SK-N-DZ (cell line): ENCODE measurements at regions not wholly inside any gene's neighbourhood (a gene's known extent, or its start where the extent isn't known, plus 50 kb on each side); places are given as distances from the start of the nearest gene placed in this dataset.
A peak's percentile ranks its signal among the peaks of the same experiment; 100 is the strongest.
"Not testable (repeated sequence)": the region's sequence is repeated elsewhere in the genome, so short reads cannot be mapped to it uniquely, and the experiment has no call there.

ENCODE experiments used
- DNase-seq: peaks from one replicate; pipeline ENCODE4 v3.0.0-alpha.2; 2015; ENCODE audit warnings: low spot score

DNA sequence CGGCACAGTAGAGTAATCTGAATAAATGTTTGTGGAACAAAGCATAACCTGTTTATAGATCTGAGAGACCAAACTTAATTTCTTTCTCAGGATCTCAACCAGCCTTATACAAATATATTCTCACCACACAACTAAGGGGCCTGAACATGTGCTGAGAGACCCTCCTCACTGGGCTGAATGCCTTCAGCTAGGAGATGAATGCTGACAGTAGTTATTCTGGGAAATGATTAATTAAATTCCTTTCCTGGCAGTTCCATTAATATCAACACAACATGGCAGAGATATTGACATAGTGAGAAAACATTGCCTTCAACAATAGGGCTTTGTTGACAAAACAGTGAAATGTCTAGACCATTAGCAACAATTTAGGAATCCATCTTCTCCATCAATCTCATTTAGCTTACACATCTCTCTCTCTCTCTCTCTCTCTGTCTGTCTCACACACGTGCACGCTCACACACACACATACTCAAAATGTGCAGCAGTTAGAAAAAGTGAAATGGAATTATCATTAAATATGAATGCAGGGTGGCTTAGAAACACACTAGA, 780.8 kb upstream of the CDH8 start:
- no peak for DNase-seq

DNA sequence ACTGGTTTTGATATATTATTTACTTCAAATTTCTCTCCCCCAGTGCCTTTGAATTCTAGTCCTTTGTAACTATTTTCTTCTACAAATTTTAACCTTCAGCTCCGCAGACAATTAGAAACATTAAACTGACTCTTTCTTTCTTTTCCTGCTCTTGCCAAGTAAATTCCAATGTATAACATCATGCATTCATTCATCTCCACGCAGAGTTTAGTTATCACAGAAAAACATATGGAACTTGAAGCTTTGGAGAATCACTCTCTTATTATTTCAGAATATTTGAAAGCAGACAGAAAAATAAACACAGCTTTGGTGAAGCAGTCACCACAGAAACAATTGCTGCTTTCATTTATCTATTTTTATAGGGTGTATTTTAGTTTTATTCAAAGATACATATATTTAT, 778.7 kb upstream of the CDH8 start:
- no peak for DNase-seq

DNA sequence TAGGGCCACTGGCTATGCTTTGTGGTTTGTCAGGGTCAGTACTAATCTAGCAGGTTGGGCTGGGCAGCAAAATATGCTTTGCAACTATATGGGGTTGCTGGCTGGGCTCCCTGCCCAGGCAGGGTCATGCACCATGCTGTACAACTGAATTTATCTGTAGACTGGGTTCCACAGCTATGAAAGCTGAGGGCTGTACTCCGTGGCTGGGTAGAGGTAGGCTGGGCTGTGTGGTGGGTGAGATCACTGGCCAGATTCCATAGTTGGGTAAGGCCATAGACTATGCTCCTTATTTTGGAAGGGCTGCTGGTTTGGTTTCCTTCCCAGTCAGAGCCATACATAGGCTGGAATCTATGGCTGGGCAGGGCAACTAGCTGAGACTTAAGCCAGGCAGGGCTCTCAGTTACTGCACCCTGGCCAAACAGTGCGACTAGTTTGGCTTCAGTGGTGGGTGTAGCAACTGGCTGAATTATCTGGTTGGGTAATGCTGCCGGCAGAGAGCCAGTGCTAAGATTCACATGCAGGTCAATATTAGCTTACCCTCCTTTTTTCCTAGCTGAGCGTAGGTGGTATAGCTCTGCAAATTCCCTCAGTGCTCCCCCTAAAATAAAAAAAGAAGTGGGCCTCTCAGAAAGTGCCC, 769.1 kb upstream of the CDH8 start:
- DNase-seq: no peak

DNA sequence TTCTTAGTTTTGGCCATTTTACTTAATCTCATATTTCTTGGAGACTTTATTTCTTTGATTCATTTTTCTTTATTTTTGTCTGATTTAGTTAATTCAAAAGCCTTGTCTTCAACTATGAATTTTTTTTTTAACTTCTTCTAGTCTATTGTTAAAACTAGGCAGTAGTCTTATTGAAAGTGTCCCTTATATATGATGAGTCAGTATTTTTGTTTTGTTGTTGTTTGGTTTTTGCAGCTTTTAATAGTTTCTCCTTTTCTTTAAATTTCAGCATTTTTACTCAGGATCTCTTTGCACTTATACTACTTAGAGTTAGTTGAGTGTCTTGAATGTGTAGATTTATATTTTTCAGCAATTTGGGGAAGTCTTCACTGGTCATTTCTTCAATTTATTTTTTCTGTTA, 758.5 kb upstream of the CDH8 start:
- no peak for DNase-seq

DNA sequence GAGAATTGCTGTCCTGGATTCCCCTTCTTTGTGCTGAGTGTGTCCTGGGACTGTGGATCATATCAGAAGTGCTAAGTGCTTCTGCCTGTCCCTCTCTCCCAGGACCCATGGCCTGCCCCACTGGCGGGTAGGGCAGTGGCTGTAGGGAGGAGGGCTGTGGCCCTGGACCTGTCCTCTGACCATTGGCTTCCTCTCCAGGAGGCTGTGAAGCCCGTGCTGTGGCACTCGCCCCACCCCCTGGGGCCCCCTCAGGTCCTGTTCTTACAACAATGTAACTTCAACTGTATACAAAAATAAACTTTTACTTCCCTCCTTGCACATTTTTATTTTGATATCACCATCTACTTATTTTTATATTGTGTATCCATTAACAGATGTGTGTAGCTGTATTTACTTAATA, 743.8 kb upstream of the CDH8 start:
- not testable (repeated sequence) for DNase-seq

DNA sequence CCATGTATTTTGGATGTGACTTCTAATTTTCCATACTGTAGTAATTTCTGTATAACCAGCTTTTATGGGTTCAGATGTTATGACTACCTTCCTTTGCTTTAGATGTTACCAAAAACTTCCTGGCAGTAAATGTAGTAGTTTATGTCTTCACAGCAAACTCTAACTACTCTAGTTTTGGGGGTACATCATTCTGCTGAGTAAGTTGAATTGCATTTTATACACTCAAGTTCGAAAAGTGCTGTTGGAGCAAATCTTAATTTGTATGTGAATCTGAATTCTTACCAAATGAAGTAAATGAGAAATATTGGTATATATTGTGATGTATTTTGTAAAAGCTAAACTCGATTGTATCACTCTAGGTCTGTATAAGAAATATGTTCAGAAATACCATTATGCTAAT, 728.3 kb upstream of the CDH8 start:
- DNase-seq: no peak

DNA sequence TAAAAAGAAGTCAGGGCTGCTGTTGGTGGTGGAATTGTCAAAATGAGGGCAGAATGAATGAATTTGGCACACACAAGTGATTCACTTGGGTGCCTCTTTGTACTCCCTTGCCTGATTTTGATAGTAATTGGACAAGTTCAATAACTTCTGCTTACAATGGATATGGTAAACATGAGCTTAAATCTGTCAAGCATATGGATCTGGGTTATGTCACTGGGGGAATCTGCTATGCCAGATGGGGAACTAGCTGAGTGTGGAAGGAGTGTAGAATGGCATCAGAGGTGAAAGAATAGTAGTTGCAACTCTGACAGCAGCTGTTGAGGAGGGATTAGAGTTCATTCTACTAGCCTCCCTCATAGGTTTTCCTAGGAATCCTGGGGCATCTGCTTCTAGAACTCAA, 724.2 kb upstream of the CDH8 start:
- peak; percentile 86 for DNase-seq

DNA sequence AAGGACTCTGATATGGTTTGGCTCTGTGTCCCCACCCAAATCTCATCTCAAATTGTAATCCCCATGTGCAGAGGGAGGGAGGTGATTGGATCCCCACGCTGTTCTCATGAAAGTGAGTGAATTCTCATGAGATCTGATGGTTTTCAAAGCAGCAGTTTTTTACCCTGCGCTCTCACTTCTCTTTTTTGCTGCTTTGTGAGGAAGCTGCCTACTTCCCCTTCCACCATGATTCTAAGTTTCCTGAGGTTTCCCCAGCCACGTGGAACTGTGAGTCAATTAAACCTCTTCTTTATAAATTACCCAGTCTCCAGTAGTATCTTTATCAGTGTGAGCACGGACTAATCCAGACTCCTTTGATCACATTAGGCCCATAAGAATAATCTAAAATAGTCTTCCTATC, 719.7 kb upstream of the CDH8 start:
- DNase-seq: no peak

DNA sequence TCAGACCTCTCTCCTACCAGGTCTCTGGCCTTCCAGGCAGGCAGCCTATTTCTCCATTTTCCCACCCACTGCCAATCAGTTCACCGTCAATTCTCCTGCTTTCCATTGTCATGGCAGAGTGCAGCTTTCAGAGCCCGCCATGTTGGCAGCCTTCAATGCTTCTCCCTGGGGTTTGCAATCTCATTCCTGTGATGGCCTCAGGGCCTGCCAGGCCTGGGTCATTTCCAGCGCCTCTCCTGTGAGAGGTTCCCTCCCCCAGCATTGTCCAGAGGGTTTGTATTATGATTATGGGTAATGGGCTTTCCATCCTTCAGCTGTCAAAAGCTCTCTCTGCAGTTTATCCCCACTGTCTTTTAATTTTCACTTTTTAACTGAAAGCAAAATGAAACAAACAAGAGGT, 716.6 kb upstream of the CDH8 start:
- no peak for DNase-seq

DNA sequence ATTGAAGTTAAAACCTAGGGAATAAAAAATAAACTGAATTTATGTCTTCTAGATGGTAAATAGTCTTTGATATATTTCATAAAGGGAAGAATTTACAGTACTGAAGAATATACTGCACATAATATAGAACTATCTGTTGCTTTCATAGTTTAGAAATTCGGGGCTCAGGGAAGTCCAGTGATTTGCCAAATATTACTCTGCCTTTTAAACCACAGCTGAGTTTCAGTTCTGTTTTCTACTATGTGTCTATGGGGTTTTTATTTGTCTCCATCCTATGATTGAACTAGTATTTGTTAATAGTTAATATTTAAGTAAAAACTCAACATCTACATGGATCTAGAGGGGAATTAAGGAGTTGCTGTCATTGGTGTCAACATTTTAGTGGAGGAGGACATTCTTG, 715.0 kb upstream of the CDH8 start:
- no peak for DNase-seq

DNA sequence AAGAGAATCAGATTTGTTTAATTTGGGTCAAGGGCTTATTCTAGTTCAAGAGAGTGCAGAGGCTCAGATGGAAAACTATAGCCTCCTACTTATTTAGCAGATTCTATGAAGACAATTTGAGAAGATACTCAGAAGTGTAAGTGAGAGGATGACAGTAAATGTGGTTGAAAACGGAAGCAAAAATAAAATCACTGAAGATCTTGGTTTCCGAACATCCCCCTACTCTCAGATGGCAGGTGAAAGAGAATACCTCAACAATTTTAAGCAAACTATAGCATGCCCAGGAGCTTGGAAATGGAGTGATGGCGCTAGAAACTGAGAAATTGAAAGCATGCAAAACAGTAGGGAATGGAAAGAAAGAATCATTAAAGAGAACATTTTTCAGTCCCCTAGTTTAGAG, 705.5 kb upstream of the CDH8 start:
- no peak for DNase-seq

DNA sequence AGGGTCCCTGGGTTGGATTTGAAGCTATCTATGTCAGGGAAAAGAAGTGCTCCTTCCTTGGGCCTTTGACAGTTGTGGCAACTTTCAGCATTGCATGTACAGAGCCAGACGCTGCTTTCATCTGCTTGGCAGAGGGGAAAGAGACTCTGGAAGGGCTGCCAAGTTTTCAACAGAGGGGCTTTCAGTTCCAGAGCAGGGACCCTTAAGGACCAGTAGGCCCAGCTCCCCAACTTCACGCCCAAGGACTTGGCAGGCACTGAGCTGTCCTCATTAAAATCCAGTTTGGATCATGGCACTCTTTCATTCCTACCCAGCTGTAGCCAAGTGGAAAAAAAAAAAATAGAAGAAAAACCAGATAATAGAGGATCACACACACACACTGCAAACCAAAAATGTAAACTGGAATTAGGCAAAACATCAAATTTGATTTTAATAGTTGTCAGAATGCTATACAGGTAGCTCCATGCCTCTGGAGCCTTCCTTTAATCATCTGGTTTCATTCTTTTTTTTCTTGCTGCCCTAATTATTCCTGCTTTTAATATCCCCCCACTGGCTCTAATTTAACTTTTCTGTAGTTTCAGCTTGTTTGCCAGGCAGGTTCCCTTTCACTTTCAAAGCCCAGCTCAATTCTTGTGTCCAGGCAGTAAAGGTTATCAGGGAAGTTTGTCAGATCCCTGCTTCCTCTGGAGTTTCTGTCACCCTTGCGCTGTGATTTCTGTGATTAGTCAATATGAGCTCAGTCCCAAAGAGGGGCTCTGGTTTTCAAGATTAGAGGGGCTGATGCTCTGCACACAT, 702.6 kb upstream of the CDH8 start:
- no peak for DNase-seq

DNA sequence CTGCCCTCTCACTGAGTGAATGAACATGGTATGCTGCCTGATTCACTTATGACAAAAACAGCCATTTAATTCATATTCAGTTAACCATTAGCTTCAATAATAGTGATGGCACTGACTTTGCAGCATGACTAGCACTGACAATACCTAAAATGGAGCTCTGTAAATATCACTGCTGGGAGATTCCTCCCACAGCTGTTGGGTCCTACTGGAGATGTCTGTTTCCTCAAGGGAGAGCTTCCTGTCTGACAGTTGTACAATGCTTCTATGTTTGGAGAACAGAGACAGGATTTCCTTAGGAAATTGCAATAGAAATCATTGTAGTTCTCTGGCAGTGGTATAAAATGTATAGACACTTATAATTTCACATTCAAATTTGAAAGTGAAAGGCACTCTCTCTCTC, 695.9 kb upstream of the CDH8 start:
- DNase-seq: no peak

DNA sequence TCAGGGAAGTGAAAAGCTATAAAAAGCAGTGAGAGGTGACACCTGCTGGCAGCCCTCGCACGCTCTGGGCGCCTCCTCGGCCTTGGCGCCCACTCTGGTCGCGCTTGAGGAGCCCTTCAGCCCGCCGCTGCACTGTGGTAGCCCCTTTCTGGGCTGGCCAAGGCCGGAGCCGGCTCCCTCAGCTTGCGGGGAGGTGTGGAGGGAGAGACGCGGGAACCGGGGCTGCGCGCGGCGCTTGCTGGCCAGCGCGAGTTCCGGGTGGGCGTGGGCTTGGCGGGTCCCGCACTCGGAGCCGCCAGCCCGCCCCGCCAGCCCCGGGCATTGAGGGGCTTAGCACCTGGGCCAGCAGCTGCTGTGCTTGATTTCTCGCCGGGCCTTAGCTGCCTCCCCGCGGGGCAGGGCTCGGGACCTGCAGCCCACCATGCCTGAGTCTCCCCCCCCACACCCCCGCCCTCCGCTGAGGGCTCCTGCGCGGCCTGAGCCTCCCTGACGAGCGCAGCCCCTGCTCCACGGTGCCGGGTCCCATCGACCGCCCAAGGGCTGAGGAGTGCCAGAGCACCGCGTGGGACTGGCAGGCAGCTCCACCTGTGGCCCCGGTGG, 688.5 kb upstream of the CDH8 start:
- DNase-seq: not testable (repeated sequence)

DNA sequence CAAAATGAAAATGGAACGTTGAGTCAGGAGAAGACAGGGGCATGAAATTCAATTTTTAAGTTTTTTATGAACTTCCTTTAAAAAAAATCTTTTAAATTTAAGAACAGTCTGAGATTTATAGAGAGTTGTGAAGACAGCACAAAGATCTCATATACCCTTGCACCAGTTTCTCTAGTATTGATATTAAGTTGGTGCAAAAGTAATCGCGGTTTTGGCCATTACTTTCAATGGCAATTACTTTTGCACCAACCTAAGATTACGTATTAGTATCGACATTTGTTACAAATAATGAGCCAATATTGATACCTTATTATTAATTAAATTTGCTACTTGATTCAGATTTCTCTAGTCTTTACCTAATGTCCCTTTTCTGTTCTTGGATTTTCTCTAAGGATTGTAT, 684.4 kb upstream of the CDH8 start:
- DNase-seq: no peak

DNA sequence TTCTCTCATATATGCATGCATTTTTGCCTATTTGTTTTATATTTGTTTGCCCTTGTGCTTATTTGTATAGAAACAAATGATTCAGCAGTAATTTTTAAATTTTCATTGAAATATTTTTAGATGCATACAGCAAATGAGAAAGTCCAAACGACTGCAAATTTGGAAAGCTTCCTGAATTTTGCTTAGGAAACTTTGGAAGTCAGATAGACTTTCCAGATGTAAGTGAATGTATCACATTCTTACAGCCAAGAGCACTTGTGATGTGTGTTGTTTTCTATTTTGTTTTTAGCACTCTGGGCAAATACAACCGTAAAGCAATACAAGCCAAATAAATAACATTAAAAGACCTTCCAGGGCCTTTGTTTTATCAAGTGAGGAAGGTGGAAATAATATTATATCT, 680.8 kb upstream of the CDH8 start:
- DNase-seq: no peak

DNA sequence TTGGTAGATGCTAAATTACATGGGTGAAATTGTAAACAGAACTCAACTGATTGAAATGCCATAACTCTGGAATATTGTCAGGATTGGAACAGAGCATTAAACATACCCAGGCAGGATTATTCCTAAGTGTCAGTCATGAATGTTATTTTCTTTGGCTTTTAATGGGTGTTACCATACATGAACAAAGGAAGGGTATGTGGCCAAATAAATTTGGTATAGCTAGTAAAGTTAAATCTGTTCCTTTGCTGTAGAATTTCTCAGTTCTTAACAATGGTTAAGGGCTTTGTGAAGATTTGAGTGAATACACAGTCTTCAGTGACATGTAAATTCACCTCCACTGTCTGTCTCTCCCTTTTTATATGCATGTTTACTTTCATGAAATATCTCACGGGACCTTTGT, 679.5 kb upstream of the CDH8 start:
- DNase-seq: no peak

DNA sequence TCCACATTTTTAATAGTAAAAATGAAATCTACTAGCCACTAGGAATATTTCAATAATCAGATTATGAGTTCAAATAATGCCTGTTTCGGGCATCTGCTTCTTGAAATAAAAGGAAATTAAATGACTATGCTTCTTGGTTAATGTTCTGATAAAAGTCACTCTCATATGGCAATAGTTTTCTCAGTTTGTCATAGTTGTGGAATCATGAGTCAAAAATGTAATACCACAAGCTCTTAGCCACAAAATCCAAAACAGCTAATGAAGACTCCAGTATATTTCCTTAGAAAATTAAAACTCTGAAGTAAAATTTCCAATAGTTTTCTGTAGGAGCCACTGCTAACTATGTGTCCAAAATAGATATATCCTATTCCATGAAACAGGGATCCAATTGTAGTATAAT, 676.3 kb upstream of the CDH8 start:
- no peak for DNase-seq

DNA sequence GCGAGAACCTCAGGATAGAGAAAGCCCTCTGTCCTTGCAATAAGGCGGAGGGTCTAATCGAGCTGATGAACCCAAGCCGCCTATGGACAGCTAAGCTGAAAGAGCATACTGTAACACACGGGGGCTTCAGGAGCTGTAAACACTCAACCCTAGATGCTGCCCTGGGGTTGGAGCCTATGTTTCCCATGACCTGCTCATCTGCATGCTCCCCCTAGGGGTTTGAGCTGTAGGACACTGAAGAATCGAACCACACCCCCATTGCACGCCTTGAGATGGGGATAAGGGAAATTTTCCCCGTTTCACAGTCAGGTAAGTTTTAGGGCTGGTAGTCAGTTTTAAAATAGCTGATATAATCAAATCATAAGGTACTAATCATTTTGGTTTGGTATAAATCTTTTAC, 675.6 kb upstream of the CDH8 start:
- DNase-seq: no peak

DNA sequence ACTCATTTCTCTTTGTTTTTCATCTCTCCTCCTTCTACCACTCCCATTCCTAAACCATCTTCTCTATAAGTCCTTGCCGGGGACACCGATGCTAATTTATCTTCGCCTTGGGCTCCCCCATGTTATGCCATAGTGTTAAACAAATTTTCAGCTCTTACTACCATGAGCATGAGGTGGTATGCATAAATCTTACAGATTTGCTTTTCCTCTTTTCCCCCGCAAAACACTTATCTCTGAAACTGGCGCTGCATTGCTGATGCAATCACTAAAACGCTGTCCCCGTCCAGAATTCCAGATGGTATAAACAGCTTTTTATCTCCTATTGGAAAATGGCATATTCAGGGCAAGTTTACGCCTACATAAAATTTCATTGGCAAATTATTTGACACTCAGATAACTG, 673.6 kb upstream of the CDH8 start:
- peak; percentile 86 for DNase-seq

DNA sequence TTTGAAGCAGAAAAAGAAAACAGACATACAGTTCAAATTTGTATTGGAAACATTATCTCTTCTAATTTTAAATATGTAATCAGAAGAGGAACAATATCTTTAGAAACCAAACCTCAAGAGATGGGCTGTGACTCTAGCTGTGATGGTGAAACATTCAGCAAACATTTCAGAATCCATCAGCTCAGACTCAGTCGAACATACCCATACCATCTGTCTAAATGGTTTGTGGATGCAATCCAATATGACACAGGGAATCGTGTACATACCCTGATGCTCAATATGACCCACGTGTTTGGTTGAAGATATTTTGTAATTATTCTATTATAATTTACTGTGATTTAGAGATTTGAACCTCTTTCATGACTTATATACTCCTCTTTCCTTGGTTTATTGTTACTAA, 665.2 kb upstream of the CDH8 start:
- no peak for DNase-seq

DNA sequence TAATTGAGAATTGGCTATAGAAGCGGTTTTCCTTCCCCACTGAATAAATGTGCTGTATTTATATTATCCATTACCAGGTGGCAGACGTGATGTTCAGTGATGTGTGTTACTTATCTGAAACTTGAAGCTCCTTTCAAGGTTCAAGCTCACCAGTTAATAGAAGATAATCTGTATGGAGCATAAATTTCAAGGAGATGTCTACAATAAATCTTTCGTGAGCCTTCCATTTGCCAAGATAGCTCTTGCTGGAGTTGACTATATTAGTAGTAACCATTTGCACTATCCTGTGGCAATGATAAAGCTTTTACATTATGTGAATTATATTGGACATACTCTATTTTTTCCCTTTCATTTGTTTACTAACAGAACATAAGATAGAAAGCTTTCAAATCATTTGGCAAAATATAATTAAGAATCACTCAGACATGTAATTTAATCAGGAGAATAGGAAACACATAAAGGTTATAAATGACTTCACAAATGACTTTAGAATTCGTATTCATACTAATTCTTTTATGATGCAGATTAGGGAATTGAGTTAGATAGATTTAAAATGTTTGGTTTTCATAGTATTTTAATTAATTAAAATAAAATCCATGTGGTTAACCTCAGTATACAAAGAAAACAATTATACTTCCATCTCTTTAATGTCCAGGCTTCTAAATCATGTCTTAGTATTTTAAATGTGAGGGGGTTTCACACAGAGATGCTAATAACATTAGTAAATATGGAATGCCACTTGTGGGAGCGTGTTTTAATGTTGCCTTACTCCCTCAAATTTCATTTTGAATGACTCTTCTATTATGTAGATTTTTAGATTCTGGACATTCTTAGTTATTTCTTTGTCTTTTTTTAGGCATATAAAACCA, 664.4 kb upstream of the CDH8 start:
- peak; percentile 91 for DNase-seq
